ENCODE measurements at regions not wholly inside any gene's neighbourhood (a gene's known extent, or its start where the extent isn't known, plus 50 kb on each side); places are given as distances from the start of the nearest gene placed in this dataset.
"Not testable (repeated sequence)": the region's sequence is repeated elsewhere in the genome, so short reads cannot be mapped to it uniquely, and the experiment has no call there.

DNA sequence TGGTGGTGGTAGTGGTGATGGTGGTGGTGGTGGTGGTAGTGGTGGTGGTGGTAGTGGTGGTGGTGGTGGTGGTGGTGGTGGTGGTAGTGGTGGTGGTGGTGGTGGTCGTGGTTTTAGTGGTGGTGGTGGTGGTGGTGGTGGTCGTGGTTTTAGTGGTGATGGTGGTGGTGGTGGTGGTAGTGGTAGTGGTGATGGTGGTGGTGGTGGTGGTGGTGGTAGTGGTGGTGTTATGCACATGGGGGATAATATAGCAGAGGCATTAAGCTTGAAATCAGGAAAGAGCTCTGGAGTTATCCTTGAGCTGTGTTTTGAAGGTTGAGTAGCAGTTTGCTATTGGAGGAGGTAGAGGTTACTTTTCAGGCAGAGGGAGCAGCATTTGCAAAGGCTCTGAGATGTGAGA lies 94.6 kb upstream of the TPTE start:
- TF ChIP-seq, protein P1, sequence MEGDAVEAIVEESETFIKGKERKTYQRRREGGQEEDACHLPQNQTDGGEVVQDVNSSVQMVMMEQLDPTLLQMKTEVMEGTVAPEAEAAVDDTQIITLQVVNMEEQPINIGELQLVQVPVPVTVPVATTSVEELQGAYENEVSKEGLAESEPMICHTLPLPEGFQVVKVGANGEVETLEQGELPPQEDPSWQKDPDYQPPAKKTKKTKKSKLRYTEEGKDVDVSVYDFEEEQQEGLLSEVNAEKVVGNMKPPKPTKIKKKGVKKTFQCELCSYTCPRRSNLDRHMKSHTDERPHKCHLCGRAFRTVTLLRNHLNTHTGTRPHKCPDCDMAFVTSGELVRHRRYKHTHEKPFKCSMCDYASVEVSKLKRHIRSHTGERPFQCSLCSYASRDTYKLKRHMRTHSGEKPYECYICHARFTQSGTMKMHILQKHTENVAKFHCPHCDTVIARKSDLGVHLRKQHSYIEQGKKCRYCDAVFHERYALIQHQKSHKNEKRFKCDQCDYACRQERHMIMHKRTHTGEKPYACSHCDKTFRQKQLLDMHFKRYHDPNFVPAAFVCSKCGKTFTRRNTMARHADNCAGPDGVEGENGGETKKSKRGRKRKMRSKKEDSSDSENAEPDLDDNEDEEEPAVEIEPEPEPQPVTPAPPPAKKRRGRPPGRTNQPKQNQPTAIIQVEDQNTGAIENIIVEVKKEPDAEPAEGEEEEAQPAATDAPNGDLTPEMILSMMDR (IDR thresholded peaks at IDR 0.05): not testable (repeated sequence)
- not testable (repeated sequence) for TF ChIP-seq POLR2A (IDR thresholded peaks at IDR 0.05)

All from body of pancreas (tissue), 4 donors.